ENCODE measurements at regions not wholly inside any gene's neighbourhood (a gene's known extent, or its start where the extent isn't known, plus 50 kb on each side); places are given as distances from the start of the nearest gene placed in this dataset.
"Not testable (repeated sequence)": the region's sequence is repeated elsewhere in the genome, so short reads cannot be mapped to it uniquely, and the experiment has no call there.

GRCh38 chr13:99796175-99796819, 175.3 kb downstream of the ZIC5 start:
- in situ Hi-C loops (cut with MboI; ENCODE audit: low sequenced_read_pairs), result no loop called here

- in situ Hi-C loops (cut with MboI; ENCODE audit: low sequenced_read_pairs), result no loop called here
Measured at GRCh38 chr13:99792079-99792921, 179.3 kb downstream of the ZIC5 start.

DNA sequence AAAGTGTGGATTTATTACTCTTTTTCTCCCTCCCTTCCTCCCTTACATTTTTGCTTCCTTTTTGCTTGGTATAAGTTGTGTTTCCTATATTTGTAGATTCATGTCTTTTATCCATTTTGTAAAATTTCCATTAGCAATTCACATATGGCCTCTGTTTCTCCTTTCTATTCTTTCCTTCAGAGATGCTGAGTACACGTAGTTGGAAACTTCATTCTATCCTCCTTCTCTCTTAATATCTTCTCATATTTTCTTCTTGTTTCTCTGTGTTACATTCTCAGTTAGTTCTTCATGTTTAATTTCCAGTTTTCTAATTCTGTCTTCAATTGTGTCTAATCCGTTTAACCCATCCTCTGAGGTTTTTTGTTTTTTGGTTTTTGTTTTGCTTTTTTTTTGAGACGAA, 188.9 kb downstream of the ZIC5 start:
- in situ Hi-C loops (cut with MboI; ENCODE audit: low sequenced_read_pairs), result no loop called here

- in situ Hi-C loops (cut with MboI; ENCODE audit: low sequenced_read_pairs), result no loop called here
Measured at GRCh38 chr13:99778500-99778899, 193.1 kb downstream of the ZIC5 start.

- in situ Hi-C loops (cut with MboI; ENCODE audit: low sequenced_read_pairs), result no loop called here
Measured at GRCh38 chr13:99777873-99778272, 193.7 kb downstream of the ZIC5 start.

DNA sequence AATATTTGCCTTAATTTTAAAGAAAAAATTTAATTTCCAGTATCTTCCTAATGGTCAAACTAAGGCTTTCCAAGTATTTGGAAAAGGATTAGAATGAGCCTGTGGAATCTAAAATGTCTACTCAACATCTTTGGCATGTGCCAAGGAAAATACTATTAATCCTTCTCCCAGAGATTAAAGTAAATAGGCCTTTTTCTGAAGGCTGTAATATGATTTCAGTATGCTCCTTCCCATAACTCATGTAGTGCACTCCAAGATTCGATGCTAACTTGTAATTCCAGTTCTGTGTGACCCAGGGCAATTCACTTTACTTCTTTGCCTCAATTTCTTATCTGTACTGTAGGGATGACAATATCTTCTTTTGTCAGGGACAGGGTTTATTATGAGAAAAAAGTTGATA, 196.9 kb downstream of the ZIC5 start:
- in situ Hi-C loops (cut with MboI; ENCODE audit: low sequenced_read_pairs), result no loop called here

DNA sequence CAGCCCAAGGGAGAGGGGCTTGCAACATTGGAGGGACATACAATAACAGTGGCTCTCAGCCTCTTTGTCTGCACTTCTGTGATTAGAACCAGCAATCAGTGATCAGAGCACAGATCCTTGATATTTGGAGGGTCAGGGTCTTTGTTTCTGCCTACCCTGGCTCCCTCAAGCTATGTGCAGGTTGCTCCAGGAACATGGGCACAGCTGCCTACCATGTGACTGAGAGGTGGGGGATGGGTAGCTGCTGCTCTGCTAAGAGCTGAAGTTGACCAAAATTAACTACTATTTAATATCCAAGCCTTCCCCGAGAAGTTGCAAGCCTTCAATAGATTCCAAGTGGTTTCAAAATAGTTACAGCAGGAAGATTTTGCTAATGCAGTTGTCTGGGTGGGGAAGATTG, 202.6 kb downstream of the ZIC5 start:
- in situ Hi-C loops (cut with MboI; ENCODE audit: low sequenced_read_pairs), result no loop called here

GRCh38 chr13:99766641-99767045, 204.9 kb downstream of the ZIC5 start:
- in situ Hi-C loops (cut with MboI; ENCODE audit: low sequenced_read_pairs), result no loop called here

DNA sequence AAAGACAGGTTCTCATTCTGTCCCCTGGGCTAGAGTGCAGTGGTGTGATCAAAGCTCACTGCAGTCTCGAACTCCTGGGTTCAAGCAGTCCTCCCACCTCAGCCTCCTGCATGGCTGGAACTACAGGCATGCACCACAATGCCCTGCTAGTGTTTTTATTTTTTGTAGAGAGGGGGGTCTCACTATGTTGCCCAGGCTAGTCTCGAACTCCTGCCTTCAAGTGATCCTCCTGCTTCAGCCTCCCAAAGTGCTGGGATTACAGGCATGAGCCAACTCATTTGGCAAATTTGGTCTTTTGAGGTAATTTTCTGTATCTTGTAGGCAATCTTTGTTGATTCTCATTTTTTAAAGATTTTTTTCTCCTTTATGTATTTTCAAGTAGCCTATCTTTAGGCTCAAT, 205.7 kb downstream of the ZIC5 start:
- in situ Hi-C loops (cut with MboI; ENCODE audit: low sequenced_read_pairs), result no loop called here

- in situ Hi-C loops (cut with MboI; ENCODE audit: low sequenced_read_pairs), result no loop called here
Measured at GRCh38 chr13:99760456-99760855, 211.1 kb downstream of the ZIC5 start.

- in situ Hi-C loops (cut with MboI; ENCODE audit: low sequenced_read_pairs), result no loop called here
Measured at GRCh38 chr13:99759163-99759552, 212.4 kb downstream of the ZIC5 start.

- in situ Hi-C loops (cut with MboI; ENCODE audit: low sequenced_read_pairs), result no loop called here
Measured at GRCh38 chr13:99758460-99759162, 213.0 kb downstream of the ZIC5 start.

GRCh38 chr13:99757756-99758459, 213.7 kb downstream of the ZIC5 start:
- in situ Hi-C loops (cut with MboI; ENCODE audit: low sequenced_read_pairs), result no loop called here

GRCh38 chr13:99756281-99756680, 215.3 kb downstream of the ZIC5 start:
- in situ Hi-C loops (cut with MboI; ENCODE audit: low sequenced_read_pairs), result no loop called here

- in situ Hi-C loops (cut with MboI; ENCODE audit: low sequenced_read_pairs), result not testable (repeated sequence)
Measured at GRCh38 chr13:99754750-99755149, 216.8 kb downstream of the ZIC5 start.

DNA sequence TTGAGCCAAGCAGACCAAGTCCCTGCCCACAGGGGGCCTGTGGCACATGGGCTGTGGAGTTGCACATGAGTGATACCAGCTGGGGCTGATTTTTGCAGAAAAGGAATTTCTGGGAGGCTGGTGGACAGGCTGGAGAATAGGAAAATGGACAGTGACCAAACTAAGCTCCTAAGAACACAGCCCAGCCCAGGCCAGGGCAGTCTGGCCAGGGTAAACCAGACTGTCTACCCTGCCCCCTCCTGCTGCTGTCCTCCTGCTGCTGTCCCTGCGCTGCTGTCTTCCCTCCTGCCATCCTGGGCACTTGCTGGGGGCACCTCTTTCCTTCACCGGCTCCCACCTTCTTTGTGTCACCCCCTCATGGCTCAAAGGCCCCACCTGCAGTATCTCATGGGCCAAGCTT, 219.2 kb downstream of the ZIC5 start:
- in situ Hi-C loops (cut with MboI; ENCODE audit: low sequenced_read_pairs), result no loop called here

GRCh38 chr13:99751517-99752199, 219.9 kb downstream of the ZIC5 start:
- in situ Hi-C loops (cut with MboI; ENCODE audit: low sequenced_read_pairs), result no loop called here

DNA sequence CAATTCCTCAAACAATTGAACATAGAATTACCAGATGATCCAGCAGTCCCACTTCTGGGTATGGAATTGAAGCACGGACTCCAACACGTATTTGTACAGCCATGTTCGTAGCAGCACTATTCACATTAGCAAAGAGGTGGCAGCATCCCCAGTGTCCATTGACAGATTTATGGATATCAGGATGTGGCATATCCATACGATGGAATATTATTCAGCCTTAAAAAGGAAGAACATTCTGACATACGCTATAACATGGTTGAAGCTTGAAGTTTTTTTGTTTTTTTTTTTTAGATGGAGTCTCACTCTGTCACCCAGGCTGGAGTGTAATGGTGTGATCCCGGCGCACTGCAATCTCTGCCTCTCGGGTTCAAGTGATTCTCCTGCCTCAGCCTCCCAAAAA, 220.6 kb downstream of the ZIC5 start:
- in situ Hi-C loops (cut with MboI; ENCODE audit: low sequenced_read_pairs), result no loop called here

DNA sequence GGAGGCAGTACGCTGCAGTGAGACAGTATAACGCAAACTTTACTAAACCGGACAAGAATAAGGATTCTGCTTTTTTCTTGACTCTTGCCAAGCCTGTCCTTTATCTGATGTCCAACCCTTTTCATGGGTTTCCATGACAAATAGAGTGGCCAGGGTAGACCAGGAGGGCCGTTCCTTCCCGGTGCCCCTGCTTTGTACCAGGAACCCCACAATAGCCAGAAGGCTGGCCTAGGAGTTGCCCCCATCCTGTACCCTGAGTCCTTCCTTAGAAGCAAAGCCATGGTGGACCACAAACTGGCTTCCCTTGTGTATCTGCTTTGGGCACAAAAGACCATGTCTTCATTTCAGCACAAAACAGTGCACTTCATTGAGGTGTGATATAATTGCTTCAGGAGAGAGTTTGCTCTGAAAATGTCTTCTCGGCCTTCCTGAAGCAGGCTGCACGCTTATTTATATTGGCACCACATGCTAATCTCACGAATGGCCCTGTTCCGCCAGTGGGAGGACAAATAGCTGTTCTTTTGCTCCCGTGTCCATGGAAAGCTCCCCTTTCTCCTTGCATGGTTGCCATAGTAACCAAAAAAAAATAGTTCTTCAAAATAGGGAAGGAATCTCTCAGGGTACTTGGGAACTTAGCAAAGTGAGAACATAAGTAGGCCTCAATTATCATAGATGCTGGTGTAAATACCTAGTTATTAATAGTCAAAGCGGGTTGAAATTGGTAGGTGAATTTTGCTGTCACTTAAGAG, 222.1 kb downstream of the ZIC5 start:
- in situ Hi-C loops (cut with MboI; ENCODE audit: low sequenced_read_pairs), result no loop called here

- in situ Hi-C loops (cut with MboI; ENCODE audit: low sequenced_read_pairs), result no loop called here
Measured at GRCh38 chr13:99747403-99747710, 224.2 kb downstream of the ZIC5 start.

All from HL-60/S4 treated with retinoic acid at 250 ng/mL for 4 days and 3 days (cell line).